ENCODE measurements at regions not wholly inside any gene's neighbourhood (a gene's known extent, or its start where the extent isn't known, plus 50 kb on each side); places are given as distances from the start of the nearest gene placed in this dataset.

- TF ChIP-seq CTCF (optimal IDR thresholded peaks at IDR 0.05 in 1 of 3, IDR thresholded peaks at IDR 0.05 in 1 of 3, conservative IDR thresholded peaks at IDR 0.05 in 1 of 3; ENCODE audit: extremely low read depth in 1 of 3, insufficient read depth in 2 of 3, low read length in 3 of 3) (no peak), EZH2 (IDR thresholded peaks at IDR 0.05; ENCODE audit: low read length) (no peak)
These were observed 879.3 kb downstream of the OLFM4 start for GRCh38 chr13:53907891-53908290.
